ENCODE measurements at regions not wholly inside any gene's neighbourhood (a gene's known extent, or its start where the extent isn't known, plus 50 kb on each side); places are given as distances from the start of the nearest gene placed in this dataset.

- no peaks in the 10 kb centered on the region for H3K4me1 ChIP-seq (ENCODE audit: insufficient read depth, low read length)
- no peaks in the 10 kb centered on the region for H4K20me1 ChIP-seq (ENCODE audit: insufficient read depth, low read length)
- no peaks in the 10 kb centered on the region for H3K27me3 ChIP-seq (ENCODE audit: insufficient read depth, low read length, poor library complexity)
- no peak overlapping the region for H3K4me2 ChIP-seq (ENCODE audit: insufficient read depth, low read length)
- no peaks in the 10 kb centered on the region for H3K9me3 ChIP-seq (ENCODE audit: insufficient read depth, low read length, severe bottlenecking)
- H3K79me2 ChIP-seq (ENCODE audit: insufficient read depth, low read length), result no peaks in the 10 kb centered on the region
- no peak overlapping the region for H2AFZ ChIP-seq (ENCODE audit: low read depth, low read length)
- no peak overlapping the region for H3K9ac ChIP-seq (ENCODE audit: low read depth, low read length)
- no peak overlapping the region for H3K4me3 ChIP-seq (ENCODE audit: low read depth in 1 of 2, low read length in 2 of 2)
- H3K36me3 ChIP-seq (ENCODE audit: insufficient read depth, low read length), result no peaks in the 10 kb centered on the region
- ATAC-seq (ENCODE audit: insufficient read depth, low read depth), result no peak
- DNase-seq, result no peak
- TF ChIP-seq CTCF (IDR thresholded peaks at IDR 0.05; ENCODE audit: borderline replicate concordance, extremely low read depth, low read length, poor library complexity, severe bottlenecking) (no peak), EZH2 (IDR thresholded peaks at IDR 0.05; ENCODE audit: borderline replicate concordance, low read depth, low read length, severe bottlenecking) (no peak)
- no peak overlapping the region for H3K27ac ChIP-seq (ENCODE audit: low read length)
Observed at GRCh38 chr5:74173241-74173640, 467.3 kb downstream of the ENC1 start.

GRCh38 chr5:74169701-74170100 is 470.8 kb downstream of the ENC1 start:
- Histone ChIP-seq H3K4me3 (ENCODE audit: low read depth in 1 of 2, low read length in 2 of 2) (no peak overlapping the region), H3K4me1 (ENCODE audit: insufficient read depth, low read length) (no peaks in the 10 kb centered on the region), H3K79me2 (ENCODE audit: insufficient read depth, low read length) (no peaks in the 10 kb centered on the region), H3K36me3 (ENCODE audit: insufficient read depth, low read length) (no peaks in the 10 kb centered on the region), H3K9ac (ENCODE audit: low read depth, low read length) (no peak overlapping the region), H3K27me3 (ENCODE audit: insufficient read depth, low read length, poor library complexity) (no peaks in the 10 kb centered on the region), H4K20me1 (ENCODE audit: insufficient read depth, low read length) (no peaks in the 10 kb centered on the region), H2AFZ (ENCODE audit: low read depth, low read length) (no peak overlapping the region), H3K27ac (ENCODE audit: low read length) (no peak overlapping the region), H3K9me3 (ENCODE audit: insufficient read depth, low read length, severe bottlenecking) (no peaks in the 10 kb centered on the region), H3K4me2 (ENCODE audit: insufficient read depth, low read length) (no peak overlapping the region)
- no peak for TF ChIP-seq CTCF (IDR thresholded peaks at IDR 0.05; ENCODE audit: borderline replicate concordance, extremely low read depth, low read length, poor library complexity, severe bottlenecking)
- TF ChIP-seq EZH2 (IDR thresholded peaks at IDR 0.05; ENCODE audit: borderline replicate concordance, low read depth, low read length, severe bottlenecking), result no peak
- DNase-seq (no peak), ATAC-seq (ENCODE audit: insufficient read depth, low read depth) (no peak)

- DNase-seq, result no peak
- H2AFZ ChIP-seq (ENCODE audit: low read depth, low read length), result no peak overlapping the region
- H3K27me3 ChIP-seq (ENCODE audit: insufficient read depth, low read length, poor library complexity), result no peaks in the 10 kb centered on the region
- H3K4me3 ChIP-seq (ENCODE audit: low read depth in 1 of 2, low read length in 2 of 2), result no peak overlapping the region
- TF ChIP-seq EZH2 (IDR thresholded peaks at IDR 0.05; ENCODE audit: borderline replicate concordance, low read depth, low read length, severe bottlenecking) (no peak), CTCF (IDR thresholded peaks at IDR 0.05; ENCODE audit: borderline replicate concordance, extremely low read depth, low read length, poor library complexity, severe bottlenecking) (no peak)
- H3K9me3 ChIP-seq (ENCODE audit: insufficient read depth, low read length, severe bottlenecking), result no peaks in the 10 kb centered on the region
- ATAC-seq (ENCODE audit: insufficient read depth, low read depth), result no peak
- H3K4me2 ChIP-seq (ENCODE audit: insufficient read depth, low read length), result no peak overlapping the region
- no peak overlapping the region for H3K9ac ChIP-seq (ENCODE audit: low read depth, low read length)
- H3K79me2 ChIP-seq (ENCODE audit: insufficient read depth, low read length), result no peaks in the 10 kb centered on the region
- H4K20me1 ChIP-seq (ENCODE audit: insufficient read depth, low read length), result no peaks in the 10 kb centered on the region
- no peak overlapping the region for H3K27ac ChIP-seq (ENCODE audit: low read length)
- H3K36me3 ChIP-seq (ENCODE audit: insufficient read depth, low read length), result no peaks in the 10 kb centered on the region
- H3K4me1 ChIP-seq (ENCODE audit: insufficient read depth, low read length), result no peaks in the 10 kb centered on the region
Observed at GRCh38 chr5:74167930-74168315, 472.6 kb downstream of the ENC1 start.
